ENCODE measurements at regions not wholly inside any gene's neighbourhood (a gene's known extent, or its start where the extent isn't known, plus 50 kb on each side); places are given as distances from the start of the nearest gene placed in this dataset.
"Not testable (repeated sequence)": the region's sequence is repeated elsewhere in the genome, so short reads cannot be mapped to it uniquely, and the experiment has no call there.

DNA sequence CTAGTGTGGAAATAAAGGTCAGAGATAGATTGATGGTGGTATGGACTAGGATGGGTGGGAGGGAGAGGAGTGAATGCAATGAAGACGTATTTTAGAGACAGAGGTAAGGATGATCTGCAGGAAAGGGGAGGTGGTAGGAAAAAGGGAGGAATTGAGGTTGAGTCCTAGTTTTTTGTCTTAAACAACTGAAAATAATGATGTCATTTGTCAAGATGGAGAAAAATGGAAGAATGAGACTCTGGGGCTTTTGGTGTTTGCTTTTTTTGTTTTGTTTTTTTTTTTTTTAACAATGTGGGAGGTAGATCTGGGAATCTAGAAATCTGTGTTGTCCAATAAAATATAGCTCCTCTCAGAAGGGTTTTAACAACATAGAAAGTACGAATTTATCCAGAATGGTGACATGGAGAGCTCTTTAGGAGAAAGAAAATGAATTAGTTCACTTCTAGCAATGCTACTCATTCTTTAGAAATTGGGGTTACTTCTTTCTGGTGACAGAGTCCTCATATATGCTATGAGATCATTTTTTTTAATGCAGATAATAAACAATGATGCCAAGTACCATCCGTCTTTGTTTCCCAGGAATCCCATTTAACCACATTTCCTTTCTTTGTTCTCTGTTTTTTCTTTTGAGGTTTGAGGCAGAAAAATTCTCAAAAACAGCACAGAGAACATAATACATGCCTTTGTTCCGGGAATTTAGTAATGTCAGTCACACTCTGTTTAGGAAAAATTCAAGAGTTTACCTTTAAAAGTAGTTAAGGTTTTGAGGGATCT is 225.3 kb upstream of the COX10 start:
- Histone ChIP-seq H3K9me3 (ENCODE audit: insufficient read depth, low read length) (no peaks in the 10 kb centered on the region), H3K4me2 (ENCODE audit: low read length) (no peak overlapping the region), H2AFZ (ENCODE audit: low read depth, low read length) (no peak overlapping the region), H3K4me1 (ENCODE audit: low read length) (no peaks in the 10 kb centered on the region), H3K4me3 (ENCODE audit: low read length) (no peak overlapping the region), H3K36me3 (replicated peaks; ENCODE audit: low read depth, low read length) (no peaks in the 10 kb centered on the region), H4K20me1 (ENCODE audit: insufficient read depth, low read length) (no peaks in the 10 kb centered on the region), H3K79me2 (ENCODE audit: low read length) (no peaks in the 10 kb centered on the region), H3K27ac (ENCODE audit: low read length) (no peak overlapping the region), H3K9ac (ENCODE audit: low read length) (no peak overlapping the region), H3K27me3 (ENCODE audit: low read depth, low read length) (no peaks in the 10 kb centered on the region)
- TF ChIP-seq EZH2phosphoT487 (IDR thresholded peaks at IDR 0.05; ENCODE audit: low read depth) (no peak), CTCF (IDR thresholded peaks at IDR 0.05; ENCODE audit: low read depth, low read length) (no peak)

GRCh38 chr17:13851889-13852288 is 217.4 kb upstream of the COX10 start:
- Histone ChIP-seq H3K79me2 (ENCODE audit: low read length) (no peaks in the 10 kb centered on the region), H3K36me3 (replicated peaks; ENCODE audit: low read depth, low read length) (no peaks in the 10 kb centered on the region), H3K4me2 (ENCODE audit: low read length) (no peak overlapping the region), H3K4me1 (ENCODE audit: low read length) (no peaks in the 10 kb centered on the region), H3K9ac (ENCODE audit: low read length) (no peak overlapping the region), H3K27ac (ENCODE audit: low read length) (no peak overlapping the region), H3K4me3 (ENCODE audit: low read length) (no peak overlapping the region), H3K27me3 (ENCODE audit: low read depth, low read length) (no peaks in the 10 kb centered on the region), H3K9me3 (ENCODE audit: insufficient read depth, low read length) (no peaks in the 10 kb centered on the region), H2AFZ (ENCODE audit: low read depth, low read length) (no peak overlapping the region), H4K20me1 (ENCODE audit: insufficient read depth, low read length) (no peaks in the 10 kb centered on the region)
- TF ChIP-seq CTCF (IDR thresholded peaks at IDR 0.05; ENCODE audit: low read depth, low read length) (no peak), EZH2phosphoT487 (IDR thresholded peaks at IDR 0.05; ENCODE audit: low read depth) (no peak)

DNA sequence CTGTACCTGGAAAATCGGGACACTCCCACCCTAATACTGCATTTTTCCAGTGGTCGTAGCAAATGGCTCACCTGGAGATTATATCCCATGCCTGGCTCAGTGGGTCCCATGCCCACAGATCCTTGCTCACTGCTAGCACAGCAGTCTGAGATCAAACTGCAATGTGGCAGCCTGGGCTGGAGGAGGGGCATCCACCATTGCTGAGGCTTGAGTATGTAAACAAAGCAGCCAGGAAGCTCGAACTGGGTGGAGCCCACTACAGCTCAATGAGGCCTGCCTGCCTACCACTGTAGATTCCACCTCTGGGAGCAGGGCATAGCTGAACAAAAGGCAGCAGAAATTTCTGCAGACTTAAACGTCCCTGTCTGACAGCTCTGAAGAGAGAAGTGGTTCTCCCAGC is 213.6 kb upstream of the COX10 start:
- H3K4me1 ChIP-seq (ENCODE audit: low read length); H3K27me3 ChIP-seq (ENCODE audit: low read depth, low read length); H3K9me3 ChIP-seq (ENCODE audit: insufficient read depth, low read length); H2AFZ ChIP-seq (ENCODE audit: low read depth, low read length); H3K4me3 ChIP-seq (ENCODE audit: low read length); H3K79me2 ChIP-seq (ENCODE audit: low read length); H3K27ac ChIP-seq (ENCODE audit: low read length); H4K20me1 ChIP-seq (ENCODE audit: insufficient read depth, low read length); H3K4me2 ChIP-seq (ENCODE audit: low read length); H3K9ac ChIP-seq (ENCODE audit: low read length); H3K36me3 ChIP-seq (replicated peaks; ENCODE audit: low read depth, low read length): not testable (repeated sequence)

DNA sequence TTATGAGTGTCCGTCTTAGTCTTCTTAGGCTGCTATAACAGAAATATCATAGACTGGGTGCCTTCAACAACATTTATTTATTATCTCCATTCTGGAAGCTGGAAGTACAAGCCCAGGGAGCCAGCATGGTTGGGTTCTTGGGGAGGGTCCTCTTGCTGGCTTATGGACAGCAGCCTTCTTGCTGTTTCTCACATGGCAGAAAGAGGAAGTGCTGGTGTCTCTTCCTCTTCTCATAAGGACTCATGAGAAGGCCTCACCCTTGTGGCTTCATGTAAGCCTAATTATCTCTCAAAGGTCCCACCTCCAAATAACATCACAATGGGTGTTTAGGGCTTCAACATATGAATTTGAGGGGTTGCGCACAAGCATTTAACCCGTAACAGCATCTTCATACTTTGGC is 207.0 kb upstream of the COX10 start:
- Histone ChIP-seq H3K9ac (ENCODE audit: low read length) (no peak overlapping the region), H3K36me3 (replicated peaks; ENCODE audit: low read depth, low read length) (no peaks in the 10 kb centered on the region), H3K4me2 (ENCODE audit: low read length) (no peak overlapping the region), H3K79me2 (ENCODE audit: low read length) (no peaks in the 10 kb centered on the region), H3K27me3 (ENCODE audit: low read depth, low read length) (no peaks in the 10 kb centered on the region), H2AFZ (ENCODE audit: low read depth, low read length) (no peak overlapping the region; the same call in 1 of the 2 replicates), H3K9me3 (ENCODE audit: insufficient read depth, low read length) (no peaks in the 10 kb centered on the region), H3K27ac (ENCODE audit: low read length) (no peak overlapping the region), H4K20me1 (ENCODE audit: insufficient read depth, low read length) (no peaks in the 10 kb centered on the region), H3K4me1 (ENCODE audit: low read length) (peaks cover 6% of the 10 kb centered on the region; the same call in 1 of the 2 replicates), H3K4me3 (ENCODE audit: low read length) (no peak overlapping the region)
- TF ChIP-seq CTCF (IDR thresholded peaks at IDR 0.05; ENCODE audit: low read depth, low read length) (no peak), EZH2phosphoT487 (IDR thresholded peaks at IDR 0.05; ENCODE audit: low read depth) (no peak)

Data from OCI-LY3 (cell line).